ENCODE measurements at regions not wholly inside any gene's neighbourhood (a gene's known extent, or its start where the extent isn't known, plus 50 kb on each side); places are given as distances from the start of the nearest gene placed in this dataset.

- no peak for ATAC-seq (ENCODE audit: low FRiP score)
- DNase-seq (ENCODE audit: low spot score), result no peak
- TF ChIP-seq CTCF (IDR thresholded peaks at IDR 0.05), result no peak
These were observed 841.3 kb downstream of the PDHA2 start for GRCh38 chr4:96681218-96681617.

DNA sequence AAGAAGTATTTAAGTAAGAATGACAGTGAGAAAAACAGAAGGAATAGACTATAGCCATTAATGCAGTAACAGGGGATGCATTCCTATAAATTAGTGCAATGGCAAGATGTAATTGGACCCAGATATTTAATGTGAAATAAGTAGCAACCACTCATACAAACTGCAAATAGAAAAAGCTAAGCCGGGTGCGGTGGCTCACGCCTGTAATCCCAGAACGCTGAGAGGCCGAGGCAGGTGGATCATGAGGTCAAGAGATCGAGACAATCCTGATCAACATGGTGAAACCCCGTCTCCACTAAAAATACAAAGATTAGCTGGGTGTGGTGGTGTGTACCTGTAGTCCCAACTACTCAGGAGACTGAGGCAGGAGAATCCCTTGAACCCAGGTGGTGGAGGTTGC is 845.8 kb downstream of the PDHA2 start:
- no peak for ATAC-seq (ENCODE audit: low FRiP score)

GRCh38 chr4:96691521-96691920 is 851.6 kb downstream of the PDHA2 start:
- no peak for DNase-seq (ENCODE audit: low spot score)
- no peak for ATAC-seq (ENCODE audit: low FRiP score)
- no peak for TF ChIP-seq CTCF (IDR thresholded peaks at IDR 0.05)

More for the DNA sequence above, 845.8 kb downstream of the PDHA2 start:
- TF ChIP-seq CTCF (IDR thresholded peaks at IDR 0.05), result no peak
- no peak for DNase-seq (ENCODE audit: low spot score)

DNA sequence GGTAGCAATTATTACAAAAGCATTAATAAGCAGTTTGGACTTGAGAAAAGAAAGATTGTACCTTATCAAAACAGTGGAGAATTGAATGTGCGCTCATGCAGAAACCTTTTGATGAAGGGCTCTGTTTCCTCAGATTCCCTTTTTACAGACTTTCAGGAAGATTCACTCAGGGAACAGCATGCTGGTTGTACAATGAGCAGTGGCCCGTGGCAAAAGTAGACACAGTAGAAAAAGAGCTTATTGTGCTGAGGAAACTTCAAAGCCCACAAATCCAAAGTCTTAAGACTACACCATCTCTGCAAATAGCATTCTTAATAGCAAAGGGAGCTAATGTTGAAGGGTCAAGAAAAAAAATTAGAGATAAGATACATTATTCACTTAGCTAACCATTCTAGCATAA is 858.9 kb downstream of the PDHA2 start:
- TF ChIP-seq CTCF (IDR thresholded peaks at IDR 0.05), result no peak
- ATAC-seq (ENCODE audit: low FRiP score), result no peak

GRCh38 chr4:96703265-96703664 is 863.4 kb downstream of the PDHA2 start:
- TF ChIP-seq CTCF (IDR thresholded peaks at IDR 0.05), result no peak
- no peak for DNase-seq (ENCODE audit: low spot score)
- no peak for ATAC-seq (ENCODE audit: low FRiP score)

More for the DNA sequence above, 858.9 kb downstream of the PDHA2 start:
- no peak for DNase-seq (ENCODE audit: low spot score)

GRCh38 chr4:96708766-96709165 is 868.9 kb downstream of the PDHA2 start:
- TF ChIP-seq CTCF (IDR thresholded peaks at IDR 0.05), result no peak
- ATAC-seq (ENCODE audit: low FRiP score) (no peak), DNase-seq (ENCODE audit: low spot score) (no peak)

- TF ChIP-seq CTCF (IDR thresholded peaks at IDR 0.05), result no peak
- DNase-seq (ENCODE audit: low spot score) (no peak), ATAC-seq (ENCODE audit: low FRiP score) (no peak)
These were observed 873.5 kb downstream of the PDHA2 start for GRCh38 chr4:96713271-96713850.

All from omental fat pad (tissue), 3 donors.